ENCODE measurements at regions not wholly inside any gene's neighbourhood (a gene's known extent, or its start where the extent isn't known, plus 50 kb on each side); places are given as distances from the start of the nearest gene placed in this dataset.

- DNase-seq = peak; percentile 39 to 72
These were observed 50.7 kb upstream of the PAIP2B start for GRCh38 chr2:71277536-71278103.

GRCh38 chr2:71277147-71277475 lies 50.2 kb upstream of the PAIP2B start:
- DNase-seq = no peak

GRCh38 chr2:71276311-71277146 lies 49.6 kb upstream of the PAIP2B start:
- DNase-seq = peak; percentile 70 to 89
